Erythroblast (primary cell): ENCODE measurements at regions not wholly inside any gene's neighbourhood (a gene's known extent, or its start where the extent isn't known, plus 50 kb on each side); places are given as distances from the start of the nearest gene placed in this dataset.

Source experiments
- GATA1 ChIP-seq: IDR thresholded peaks from 2 replicates; pipeline ENCODE4 v1.6.1; 2011; ENCODE audit warnings: low read depth, mild to moderate bottlenecking, control low read depth, low read length, moderate library complexity
- POLR2A ChIP-seq: IDR thresholded peaks from 2 replicates; pipeline ENCODE4 v1.6.1; 2011; ENCODE audit warnings: mild to moderate bottlenecking, low read length

- TF ChIP-seq POLR2A (no peak), GATA1 (no peak)
Observed at GRCh38 chr1:34681480-34682451, 73.1 kb upstream of the GJB5 start.
